Mesenchymal stem cell (in vitro differentiated cells and primary cell): ENCODE measurements at regions not wholly inside any gene's neighbourhood (a gene's known extent, or its start where the extent isn't known, plus 50 kb on each side); places are given as distances from the start of the nearest gene placed in this dataset.

Experiments used
- DNase-seq: peaks from one replicate; pipeline ENCODE4 v3.0.0-alpha.2; 2013
- H2AFZ ChIP-seq: one replicate; pipeline ENCODE4 v1.6.1; 2013; ENCODE audit warnings: low read depth, mild to moderate bottlenecking, control low read depth, inconsistent platforms, low read length, moderate library complexity
- H2AK5ac ChIP-seq: 2 replicates; pipeline ENCODE4 v1.6.1; 2013; ENCODE audit warnings: low read length, moderate library complexity, mild to moderate bottlenecking, inconsistent platforms; ENCODE audit not compliant: severe bottlenecking
- H2BK120ac ChIP-seq: one replicate; pipeline ENCODE4 v1.6.1; 2013; ENCODE audit warnings: low read depth, mild to moderate bottlenecking, inconsistent platforms, low read length, moderate library complexity
- H2BK12ac ChIP-seq, 2 experiments: one replicate each; pipeline ENCODE4 v1.6.1; 2013; ENCODE audit warnings: inconsistent platforms in 2 of 2, low read length in 2 of 2, mild to moderate bottlenecking in 2 of 2, moderate library complexity in 2 of 2, control low read depth in 1 of 2
- H2BK15ac ChIP-seq: one replicate; pipeline ENCODE4 v1.6.1; 2013; ENCODE audit warnings: mild to moderate bottlenecking, low read depth, inconsistent platforms; ENCODE audit not compliant: poor library complexity, severe bottlenecking
- H2BK5ac ChIP-seq: 2 replicates; pipeline ENCODE4 v1.6.1; 2013; ENCODE audit warnings: low read depth, mild to moderate bottlenecking, low read length, control low read depth, inconsistent platforms; ENCODE audit not compliant: poor library complexity, severe bottlenecking
- H3K14ac ChIP-seq, 2 experiments: one replicate each; pipeline ENCODE4 v1.6.1; 2013; ENCODE audit warnings: inconsistent platforms in 2 of 2, low read length in 2 of 2, control low read depth in 1 of 2, mild to moderate bottlenecking in 1 of 2, moderate library complexity in 1 of 2
- H3K18ac ChIP-seq, 2 experiments: one replicate each; pipeline ENCODE4 v1.6.1; 2013; ENCODE audit warnings: inconsistent platforms in 2 of 2, low read length in 2 of 2, control low read depth in 1 of 2, low read depth in 1 of 2, mild to moderate bottlenecking in 1 of 2
- H3K23ac ChIP-seq, 2 experiments: one replicate each; pipeline ENCODE4 v1.6.1; 2013; ENCODE audit warnings: inconsistent platforms in 2 of 2, low read length in 2 of 2, mild to moderate bottlenecking in 2 of 2, moderate library complexity in 2 of 2, control low read depth in 1 of 2
- H3K27ac ChIP-seq: 2 replicates; pipeline ENCODE4 v1.5.1; 2013; ENCODE audit warnings: mild to moderate bottlenecking, moderate library complexity, low read length, control low read depth, inconsistent platforms; ENCODE audit not compliant: poor library complexity, severe bottlenecking
- H3K27me3 ChIP-seq, 2 experiments: 2 replicates each; pipeline versions ENCODE4 v1.6.1 to v1.7.0; 2013; ENCODE audit warnings: low read length in 2 of 2, mild to moderate bottlenecking in 2 of 2, moderate library complexity in 2 of 2, control low read depth in 1 of 2, inconsistent platforms in 1 of 2; ENCODE audit not compliant: control insufficient read depth in 1 of 2, insufficient read depth in 1 of 2
- H3K36me3 ChIP-seq, 2 experiments: 2 replicates each; pipeline versions ENCODE4 v1.6.1 to v1.7.0; 2013; ENCODE audit warnings: low read length in 2 of 2, control low read depth in 1 of 2, inconsistent platforms in 1 of 2, low read depth in 1 of 2, mild to moderate bottlenecking in 1 of 2; ENCODE audit not compliant: insufficient read depth in 2 of 2, control insufficient read depth in 1 of 2
- H3K4ac ChIP-seq, 2 experiments: one replicate each; pipeline ENCODE4 v1.6.1; 2013; ENCODE audit warnings: inconsistent platforms in 2 of 2, low read length in 2 of 2, mild to moderate bottlenecking in 2 of 2, moderate library complexity in 2 of 2, control low read depth in 1 of 2, low read depth in 1 of 2
- H3K4me1 ChIP-seq: 2 replicates; pipeline ENCODE4 v1.6.1; 2013; ENCODE audit warnings: low read depth, low read length, control low read depth; ENCODE audit not compliant: control insufficient read depth, insufficient read depth
- H3K4me2 ChIP-seq: 2 replicates; pipeline ENCODE4 v1.6.1; 2013; ENCODE audit warnings: low read length, mild to moderate bottlenecking, inconsistent platforms; ENCODE audit not compliant: poor library complexity, severe bottlenecking
- H3K4me3 ChIP-seq, 2 experiments: 2 replicates each; pipeline versions ENCODE4 v1.5.1 to v1.7.0; 2013; ENCODE audit warnings: low read length in 2 of 2, mild to moderate bottlenecking in 2 of 2, control low read depth in 1 of 2, low read depth in 1 of 2; ENCODE audit not compliant: insufficient read depth in 1 of 2
- H3K79me1 ChIP-seq: replicated peaks from 2 replicates; pipeline ENCODE4 v1.6.1; 2013; ENCODE audit warnings: mild to moderate bottlenecking, control low read depth, low read length, inconsistent platforms; ENCODE audit not compliant: poor library complexity, severe bottlenecking
- H3K9ac ChIP-seq: 2 replicates; pipeline ENCODE4 v1.7.0; 2013; ENCODE audit warnings: mild to moderate bottlenecking, low read length, moderate library complexity
- H3K9me3 ChIP-seq: 2 replicates; pipeline ENCODE4 v1.7.0; 2013; ENCODE audit warnings: mild to moderate bottlenecking, low read length; ENCODE audit not compliant: control insufficient read depth
- H4K8ac ChIP-seq: one replicate; pipeline ENCODE4 v1.6.1; 2013; ENCODE audit warnings: inconsistent platforms, mild to moderate bottlenecking, low read length, moderate library complexity
- H4K91ac ChIP-seq: one replicate; pipeline ENCODE4 v1.6.1; 2013; ENCODE audit warnings: mild to moderate bottlenecking, low read length, inconsistent platforms
- WGBS: methylation state at CpG from one replicate; pipeline ENCODE4 v1.1.7; 2013; ENCODE audit warnings: mixed read lengths; 5-methylcytosine and 5-hydroxymethylcytosine counted together

DNA sequence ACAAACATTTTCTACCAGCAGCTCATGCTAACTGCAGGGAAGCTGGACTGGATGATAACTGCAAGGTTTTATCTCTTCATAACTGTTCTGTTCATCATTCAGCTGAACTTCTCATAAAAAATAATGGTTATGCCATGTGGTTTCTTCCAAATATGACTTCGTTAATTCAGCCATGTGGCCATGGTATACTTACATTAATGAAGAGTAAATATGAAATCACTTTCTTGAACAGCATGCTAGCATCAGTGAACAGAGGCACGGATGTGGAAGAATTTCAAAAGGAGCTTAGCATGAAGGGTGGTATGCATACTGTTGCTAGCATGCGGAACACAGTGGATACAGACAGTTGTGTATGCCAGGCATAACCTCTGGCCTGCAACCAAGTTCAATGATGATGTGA is 1417.0 kb upstream of the CDH8 start:
- no peak overlapping the region for H3K14ac ChIP-seq
- no peaks in the 10 kb centered on the region for H3K36me3 ChIP-seq
- 85% methylated on average over 3 of the region's 3 CpGs for WGBS
- H3K9ac ChIP-seq = no peak overlapping the region
- H3K18ac ChIP-seq = no peak overlapping the region
- no peaks in the 10 kb centered on the region for H3K9me3 ChIP-seq
- H3K23ac ChIP-seq = no peak overlapping the region
- no peak overlapping the region for H2AFZ ChIP-seq
- no peak overlapping the region for H4K91ac ChIP-seq
- no peak overlapping the region for H3K4me3 ChIP-seq
- no peak overlapping the region for H3K4ac ChIP-seq
- no peak overlapping the region for H2BK12ac ChIP-seq
- no peak overlapping the region for H2AK5ac ChIP-seq
- no peak overlapping the region for H2BK15ac ChIP-seq
- H2BK120ac ChIP-seq = no peak overlapping the region
- no peak overlapping the region for H3K4me2 ChIP-seq
- H3K4me1 ChIP-seq = no peaks in the 10 kb centered on the region
- H3K79me1 ChIP-seq = no peaks in the 10 kb centered on the region
- DNase-seq = no peak
- no peaks in the 10 kb centered on the region for H3K27me3 ChIP-seq
- no peak overlapping the region for H4K8ac ChIP-seq
- H3K27ac ChIP-seq = no peak overlapping the region
- no peak overlapping the region for H2BK5ac ChIP-seq

GRCh38 chr16:63447121-63447520 is 1410.9 kb upstream of the CDH8 start:
- Histone ChIP-seq H3K27ac (no peak overlapping the region), H3K79me1 (no peaks in the 10 kb centered on the region), H4K91ac (no peak overlapping the region), H3K4me2 (no peak overlapping the region), H3K4me1 (no peaks in the 10 kb centered on the region), H2BK5ac (no peak overlapping the region), H2AFZ (no peak overlapping the region), H3K23ac (no peak overlapping the region), H3K9ac (no peak overlapping the region), H2BK120ac (no peak overlapping the region), H3K9me3 (no peaks in the 10 kb centered on the region), H2BK12ac (no peak overlapping the region), H3K18ac (no peak overlapping the region), H2BK15ac (no peak overlapping the region), H3K27me3 (no peaks in the 10 kb centered on the region), H2AK5ac (no peak overlapping the region), H3K4ac (no peak overlapping the region), H3K4me3 (no peak overlapping the region), H3K14ac (no peak overlapping the region), H3K36me3 (no peaks in the 10 kb centered on the region), H4K8ac (no peak overlapping the region)
- DNase-seq = no peak
- 100% methylated on average over 2 of the region's 2 CpGs for WGBS

- no peaks in the 10 kb centered on the region for H3K4me1 ChIP-seq
- H3K36me3 ChIP-seq = no peaks in the 10 kb centered on the region
- no peak overlapping the region for H3K4me2 ChIP-seq
- no peak overlapping the region for H2BK15ac ChIP-seq
- no peak overlapping the region for H4K8ac ChIP-seq
- H3K4me3 ChIP-seq = no peak overlapping the region
- H3K18ac ChIP-seq = no peak overlapping the region
- no peak overlapping the region for H2BK5ac ChIP-seq
- H3K23ac ChIP-seq = no peak overlapping the region
- no peak overlapping the region for H3K27ac ChIP-seq
- no peak overlapping the region for H3K14ac ChIP-seq
- no peaks in the 10 kb centered on the region for H3K9me3 ChIP-seq
- H3K4ac ChIP-seq = no peak overlapping the region
- H3K9ac ChIP-seq = no peak overlapping the region
- DNase-seq = no peak
- H3K27me3 ChIP-seq = no peaks in the 10 kb centered on the region
- no peak overlapping the region for H2AFZ ChIP-seq
- H3K79me1 ChIP-seq = no peaks in the 10 kb centered on the region
- H2BK120ac ChIP-seq = no peak overlapping the region
- H4K91ac ChIP-seq = no peak overlapping the region
- H2BK12ac ChIP-seq = no peak overlapping the region
- no peak overlapping the region for H2AK5ac ChIP-seq
- 98% methylated on average over 2 of the region's 5 CpGs for WGBS
Observed at GRCh38 chr16:63442246-63442645, 1406.0 kb upstream of the CDH8 start.

DNA sequence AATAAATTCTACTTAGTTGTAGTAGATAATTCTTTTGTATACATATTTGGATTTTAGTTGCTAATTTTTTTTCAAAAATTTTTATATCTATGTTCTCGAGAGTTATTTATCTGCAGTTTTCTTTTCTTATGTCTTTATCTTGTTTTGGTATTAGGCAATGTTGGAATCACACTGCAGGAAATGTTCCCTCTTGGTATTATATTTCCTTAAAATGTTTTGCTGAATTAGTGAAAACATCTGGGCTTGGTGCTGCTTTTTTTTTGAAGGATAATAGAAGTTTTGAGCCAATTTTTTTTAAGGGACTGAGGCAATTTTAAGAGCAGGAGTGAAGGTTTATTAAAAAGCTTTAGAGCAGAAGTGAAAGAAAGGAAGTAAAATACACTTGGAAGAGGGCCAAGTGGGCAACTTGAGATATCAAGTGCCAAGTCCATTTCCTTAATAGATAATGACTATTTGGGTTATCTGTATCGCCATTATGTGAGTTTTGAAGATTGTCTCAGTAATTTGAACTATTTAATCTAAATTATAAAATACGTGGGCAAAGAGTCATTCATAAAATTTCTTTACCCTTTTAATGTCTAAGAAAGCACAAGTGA is 1390.1 kb upstream of the CDH8 start:
- no peaks in the 10 kb centered on the region for H3K79me1 ChIP-seq
- no peaks in the 10 kb centered on the region for H3K9me3 ChIP-seq
- no peaks in the 10 kb centered on the region for H3K36me3 ChIP-seq
- H3K18ac ChIP-seq = no peak overlapping the region
- DNase-seq = no peak
- no peak overlapping the region for H2AFZ ChIP-seq
- WGBS = 100% methylated on average over 1 of the region's 3 CpGs
- H3K27me3 ChIP-seq = no peaks in the 10 kb centered on the region
- H2BK5ac ChIP-seq = no peak overlapping the region
- H2BK12ac ChIP-seq = no peak overlapping the region
- H3K4ac ChIP-seq = no peak overlapping the region
- no peak overlapping the region for H4K8ac ChIP-seq
- no peak overlapping the region for H3K27ac ChIP-seq
- H3K4me3 ChIP-seq = no peak overlapping the region
- H4K91ac ChIP-seq = no peak overlapping the region
- no peak overlapping the region for H2BK15ac ChIP-seq
- no peak overlapping the region for H3K4me2 ChIP-seq
- H2AK5ac ChIP-seq = no peak overlapping the region
- no peak overlapping the region for H2BK120ac ChIP-seq
- H3K14ac ChIP-seq = no peak overlapping the region
- no peak overlapping the region for H3K9ac ChIP-seq
- no peaks in the 10 kb centered on the region for H3K4me1 ChIP-seq
- no peak overlapping the region for H3K23ac ChIP-seq
